H1 (cell line): ENCODE measurements at regions not wholly inside any gene's neighbourhood (a gene's known extent, or its start where the extent isn't known, plus 50 kb on each side); places are given as distances from the start of the nearest gene placed in this dataset.

Experiments
- EP300 ChIP-seq, 2 experiments: IDR thresholded peaks; 1 replicate in 1 of 2; 2 replicates in 1 of 2; pipeline ENCODE4 v1.6.1; 2011 to 2012; ENCODE audit warnings: low read depth in 2 of 2, low read length in 2 of 2, mild to moderate bottlenecking in 2 of 2, borderline replicate concordance in 1 of 2, inconsistent platforms in 1 of 2, moderate library complexity in 1 of 2
- EZH2 ChIP-seq: fragments of 200-600 bp; sonication (generic); IDR thresholded peaks from 2 replicates; pipeline ENCODE4 v1.7.1; 2012; ENCODE audit warnings: low read depth, mild to moderate bottlenecking, moderate library complexity, low read length, inconsistent platforms; ENCODE audit not compliant: severe bottlenecking
- POLR2A ChIP-seq, 2 experiments: IDR thresholded peaks; 1 replicate in 1 of 2; 2 replicates in 1 of 2; pipeline ENCODE4 v1.6.1; 2011; ENCODE audit warnings: low read depth in 2 of 2, low read length in 2 of 2, mild to moderate bottlenecking in 2 of 2; ENCODE audit errors: control extremely low read depth in 1 of 2
- POU5F1 ChIP-seq: IDR thresholded peaks from 2 replicates; pipeline ENCODE4 v1.6.1; 2011; ENCODE audit warnings: low read depth, mild to moderate bottlenecking, low read length, moderate library complexity
- RAD21 ChIP-seq, 2 experiments: IDR thresholded peaks in 1 of 2; conservative IDR thresholded peaks in 1 of 2; 2 replicates each; pipeline ENCODE4 v1.6.1; 2011; ENCODE audit warnings: low read depth in 2 of 2, low read length in 2 of 2, improper control_type of control experiment in 1 of 2, inconsistent platforms in 1 of 2, mild to moderate bottlenecking in 1 of 2, moderate library complexity in 1 of 2
- RBBP5 ChIP-seq: IDR thresholded peaks from 2 replicates; pipeline ENCODE4 v1.7.1; 2012; ENCODE audit warnings: low read depth, mild to moderate bottlenecking, inconsistent platforms, low read length, moderate library complexity, borderline replicate concordance
- SIN3A ChIP-seq, 2 experiments: IDR thresholded peaks in 1 of 2; conservative IDR thresholded peaks in 1 of 2; 2 replicates each; pipeline ENCODE4 v1.6.1; 2011 to 2012; ENCODE audit warnings: low read length in 2 of 2, improper control_type of control experiment in 1 of 2, low read depth in 1 of 2, mild to moderate bottlenecking in 1 of 2
- SP1 ChIP-seq: IDR thresholded peaks from 2 replicates; pipeline ENCODE4 v1.6.1; 2011; ENCODE audit warnings: low read depth, low read length
- TAF1 ChIP-seq: IDR thresholded peaks from 2 replicates; pipeline ENCODE4 v1.6.1; 2011; ENCODE audit warnings: mild to moderate bottlenecking, low read depth, low read length
- YY1 ChIP-seq: IDR thresholded peaks from 2 replicates; pipeline ENCODE4 v1.6.1; 2011; ENCODE audit warnings: low read depth, mild to moderate bottlenecking, low read length
- TF ChIP-seq, protein P1 (sequence below), 3 experiments: IDR thresholded peaks; 1 replicate in 2 of 3; 2 replicates in 1 of 3; pipeline versions ENCODE4 v1.5.1 to v1.6.1; 2011; ENCODE audit warnings: low read length in 3 of 3, mild to moderate bottlenecking in 3 of 3, inconsistent platforms in 2 of 3, low read depth in 1 of 3, moderate library complexity in 1 of 3; ENCODE audit not compliant: insufficient read depth in 1 of 3; ENCODE audit errors: control extremely low read depth in 1 of 3

- TF ChIP-seq, protein P1, sequence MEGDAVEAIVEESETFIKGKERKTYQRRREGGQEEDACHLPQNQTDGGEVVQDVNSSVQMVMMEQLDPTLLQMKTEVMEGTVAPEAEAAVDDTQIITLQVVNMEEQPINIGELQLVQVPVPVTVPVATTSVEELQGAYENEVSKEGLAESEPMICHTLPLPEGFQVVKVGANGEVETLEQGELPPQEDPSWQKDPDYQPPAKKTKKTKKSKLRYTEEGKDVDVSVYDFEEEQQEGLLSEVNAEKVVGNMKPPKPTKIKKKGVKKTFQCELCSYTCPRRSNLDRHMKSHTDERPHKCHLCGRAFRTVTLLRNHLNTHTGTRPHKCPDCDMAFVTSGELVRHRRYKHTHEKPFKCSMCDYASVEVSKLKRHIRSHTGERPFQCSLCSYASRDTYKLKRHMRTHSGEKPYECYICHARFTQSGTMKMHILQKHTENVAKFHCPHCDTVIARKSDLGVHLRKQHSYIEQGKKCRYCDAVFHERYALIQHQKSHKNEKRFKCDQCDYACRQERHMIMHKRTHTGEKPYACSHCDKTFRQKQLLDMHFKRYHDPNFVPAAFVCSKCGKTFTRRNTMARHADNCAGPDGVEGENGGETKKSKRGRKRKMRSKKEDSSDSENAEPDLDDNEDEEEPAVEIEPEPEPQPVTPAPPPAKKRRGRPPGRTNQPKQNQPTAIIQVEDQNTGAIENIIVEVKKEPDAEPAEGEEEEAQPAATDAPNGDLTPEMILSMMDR (IDR thresholded peaks at IDR 0.05; ENCODE audit: control extremely low read depth in 1 of 3, insufficient read depth in 1 of 3, low read depth in 1 of 3, low read length in 3 of 3) = peak; percentile 52 to 59 (median 54)
- TF ChIP-seq POU5F1 = no peak
- TF ChIP-seq YY1 = no peak
- peak; percentile 46 to 62 for TF ChIP-seq RAD21 (IDR thresholded peaks at IDR 0.05 in 1 of 2, conservative IDR thresholded peaks at IDR 0.05 in 1 of 2; ENCODE audit: low read depth in 2 of 2, low read length in 2 of 2)
- no peak for TF ChIP-seq EP300 (IDR thresholded peaks at IDR 0.05; ENCODE audit: borderline replicate concordance in 1 of 2, low read depth in 2 of 2, low read length in 2 of 2)
- TF ChIP-seq POLR2A (IDR thresholded peaks at IDR 0.05; ENCODE audit: control extremely low read depth in 1 of 2, low read depth in 2 of 2, low read length in 2 of 2) = no peak
- no peak for TF ChIP-seq SP1
- TF ChIP-seq SIN3A (conservative IDR thresholded peaks at IDR 0.05 in 1 of 2, IDR thresholded peaks at IDR 0.05 in 1 of 2; ENCODE audit: low read depth in 1 of 2, low read length in 2 of 2) = no peak
- no peak for TF ChIP-seq RBBP5
- TF ChIP-seq EZH2 = no peak
- no peak for TF ChIP-seq TAF1
Measured at GRCh38 chr2:22626621-22627020, 758.4 kb upstream of the KLHL29 start.
